ENCODE measurements at regions not wholly inside any gene's neighbourhood (a gene's known extent, or its start where the extent isn't known, plus 50 kb on each side); places are given as distances from the start of the nearest gene placed in this dataset.
A peak's percentile ranks its signal among the peaks of the same experiment; 100 is the strongest.

DNA sequence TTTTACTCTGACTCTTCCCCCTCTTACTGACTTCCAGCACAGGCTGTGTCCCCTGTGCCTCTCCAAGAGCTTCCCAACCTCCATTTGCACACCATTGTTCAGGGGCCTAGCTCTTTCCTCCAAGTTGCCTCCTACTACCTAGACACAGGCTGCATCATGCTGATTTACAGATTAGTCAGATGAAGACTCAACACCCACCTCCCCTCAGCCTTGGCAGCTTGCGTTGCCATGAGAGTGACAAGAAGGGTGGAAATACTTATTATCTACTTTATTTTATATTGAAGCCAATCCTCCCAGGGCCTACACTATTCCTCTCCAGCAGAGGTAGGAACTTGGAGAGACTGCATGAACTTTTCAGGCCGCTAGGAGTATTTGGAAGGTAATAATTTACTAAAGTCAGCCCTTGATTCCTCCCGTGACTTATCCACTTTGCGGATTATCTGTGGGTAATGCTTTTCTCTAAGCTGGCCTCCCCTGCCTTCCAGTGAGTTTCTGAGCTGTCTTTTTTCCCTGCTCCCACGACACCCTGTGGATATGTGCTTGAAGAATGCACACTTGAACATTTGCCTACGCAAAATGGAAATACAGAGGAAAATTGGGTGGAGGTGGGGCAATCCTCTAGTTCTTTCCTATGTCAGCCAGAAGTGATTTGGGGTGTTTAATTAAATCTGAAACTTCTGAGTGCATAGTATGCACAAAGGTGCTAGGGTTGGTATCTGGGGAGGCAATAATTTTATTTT is 74.1 kb upstream of the TMEM164 start:
- DNase-seq (ENCODE audit: low read depth): no peak

DNA sequence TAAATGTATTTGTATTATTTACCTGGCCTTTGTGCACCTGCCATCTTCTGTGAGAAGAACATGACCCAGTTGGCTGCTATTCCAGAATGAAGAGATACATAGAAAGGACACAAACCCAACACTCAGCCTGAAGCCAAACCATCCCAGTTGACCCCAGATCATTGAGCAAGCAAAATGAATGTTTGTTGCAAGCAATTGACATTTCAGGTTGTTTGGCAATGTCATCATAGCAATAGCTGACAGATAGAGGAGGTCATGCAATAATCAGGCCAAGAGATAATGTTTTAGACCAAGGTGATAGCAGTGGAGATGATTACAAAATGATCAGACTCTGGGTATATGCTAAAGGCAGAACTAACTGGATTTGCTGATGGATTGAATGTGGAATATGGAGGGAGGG is 71.2 kb upstream of the TMEM164 start:
- DNase-seq (ENCODE audit: low read depth): no peak

DNA sequence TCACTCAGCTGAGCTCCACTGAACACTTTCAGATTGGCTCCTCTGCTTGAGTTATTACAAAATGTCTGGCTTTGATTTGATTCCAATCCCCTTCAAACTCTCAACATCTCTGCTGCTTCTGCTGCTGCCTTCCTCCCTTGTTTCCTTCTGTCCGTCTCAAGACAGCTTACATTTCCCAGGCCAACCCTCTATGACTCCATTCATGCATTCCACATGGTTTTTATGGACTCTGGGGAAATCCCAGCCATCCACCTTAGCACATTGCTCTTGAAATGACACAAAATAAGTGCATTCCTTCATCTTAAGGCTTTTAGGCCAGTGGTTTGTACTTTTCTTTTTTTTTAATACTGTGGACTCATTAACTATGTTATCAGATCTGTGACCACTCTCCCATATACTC is 68.5 kb upstream of the TMEM164 start:
- no peak for DNase-seq (ENCODE audit: low read depth)

DNA sequence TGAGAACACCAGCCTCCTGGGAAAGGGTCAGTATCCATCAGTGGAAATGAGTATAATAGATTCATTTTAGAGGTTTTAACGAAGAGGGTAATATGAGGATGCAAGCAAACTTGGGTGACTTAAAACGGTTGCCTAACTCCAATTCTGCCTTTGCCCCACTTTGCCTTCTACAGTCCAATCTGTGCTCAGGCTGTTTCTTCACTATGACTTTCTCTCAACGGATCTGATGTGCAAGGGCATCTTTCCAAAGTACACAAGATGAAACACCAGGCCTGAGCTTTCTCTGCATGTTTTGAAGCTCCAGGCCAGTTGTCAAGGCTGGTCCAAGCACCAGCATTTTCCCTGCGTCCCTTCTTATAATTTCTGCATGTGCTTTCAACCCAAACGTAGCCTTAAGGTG is 68.0 kb upstream of the TMEM164 start:
- DNase-seq (ENCODE audit: low read depth): no peak

DNA sequence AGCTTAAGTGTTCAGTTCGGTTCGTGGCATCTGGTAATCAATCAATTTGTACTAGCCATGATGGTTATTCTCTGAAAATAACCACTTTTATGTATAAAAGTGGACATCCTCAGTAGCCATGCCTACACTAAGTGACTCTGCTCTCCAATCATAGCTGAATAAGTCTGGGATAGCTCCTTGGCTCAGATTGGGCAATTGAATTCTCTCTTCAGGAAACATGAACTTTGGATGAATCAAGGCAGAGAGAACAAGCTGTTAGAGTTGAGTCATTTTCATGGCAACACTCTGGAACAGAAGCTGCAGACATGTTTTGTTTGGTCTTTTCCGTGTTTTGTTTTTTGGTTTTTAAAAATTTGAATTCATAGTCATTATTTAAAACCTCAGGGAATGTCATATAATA is 66.8 kb upstream of the TMEM164 start:
- DNase-seq (ENCODE audit: low read depth): peak; percentile 49

DNA sequence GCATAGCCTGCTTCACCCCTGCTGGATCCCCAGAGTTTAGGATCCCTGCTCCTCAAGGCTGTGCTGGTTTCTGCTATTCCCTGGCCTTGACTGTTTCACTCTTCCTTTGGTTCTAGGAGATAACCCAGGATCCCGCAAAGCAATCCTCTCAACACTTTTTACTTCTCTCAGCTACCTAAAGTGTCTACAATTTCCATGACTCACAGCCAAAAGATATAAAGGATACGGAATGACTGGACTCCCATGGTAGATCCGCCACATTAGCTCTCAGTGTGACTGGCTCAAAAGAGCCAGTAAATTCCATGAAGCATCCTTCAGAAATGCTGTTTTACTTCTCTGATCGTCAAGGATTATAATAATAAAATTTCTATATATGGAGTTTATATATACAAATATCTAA is 66.3 kb upstream of the TMEM164 start:
- DNase-seq (ENCODE audit: low read depth): no peak

- no peak for DNase-seq (ENCODE audit: low read depth)
Observed at GRCh38 chrX:109939498-109939897, 63.4 kb upstream of the TMEM164 start.

DNA sequence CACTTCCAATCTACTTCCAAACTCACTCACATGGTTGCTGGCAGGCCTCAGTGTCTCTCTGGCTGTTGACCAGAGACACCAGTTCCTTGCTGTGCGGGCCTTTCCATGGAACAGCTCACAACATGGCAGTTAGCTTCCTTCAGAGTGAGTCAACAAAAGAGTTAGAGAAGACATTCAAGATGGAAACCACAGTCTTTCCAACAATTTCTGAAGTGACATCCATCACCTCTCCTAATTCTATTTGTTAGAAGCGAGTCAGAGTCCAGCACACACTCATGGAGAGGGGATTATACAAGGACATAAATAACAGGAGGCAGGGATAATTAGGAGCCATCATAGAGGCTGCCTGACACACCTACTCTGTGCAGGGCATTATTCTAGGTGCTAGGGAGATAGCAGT is 62.5 kb upstream of the TMEM164 start:
- DNase-seq (ENCODE audit: low read depth): no peak

- DNase-seq (ENCODE audit: low read depth): no peak
Observed at GRCh38 chrX:109943092-109943739, 59.7 kb upstream of the TMEM164 start.

DNA sequence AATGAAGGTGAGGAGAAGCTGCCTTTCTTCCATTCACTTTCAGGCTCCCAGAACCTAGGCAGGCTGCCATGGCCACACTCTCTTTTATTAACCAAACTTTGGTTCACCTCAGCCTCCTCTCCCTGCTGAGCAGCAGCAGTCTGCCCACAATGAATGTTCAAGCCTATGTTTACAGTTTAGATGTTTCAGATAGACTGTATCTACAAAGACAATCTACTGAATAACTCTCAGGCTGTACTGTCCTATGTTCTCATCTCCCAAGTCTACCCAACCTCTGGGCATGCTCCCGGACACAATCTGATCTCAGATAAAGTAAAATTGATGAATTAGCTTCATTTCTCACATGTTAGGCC is 59.2 kb upstream of the TMEM164 start:
- no peak for DNase-seq (ENCODE audit: low read depth)

DNA sequence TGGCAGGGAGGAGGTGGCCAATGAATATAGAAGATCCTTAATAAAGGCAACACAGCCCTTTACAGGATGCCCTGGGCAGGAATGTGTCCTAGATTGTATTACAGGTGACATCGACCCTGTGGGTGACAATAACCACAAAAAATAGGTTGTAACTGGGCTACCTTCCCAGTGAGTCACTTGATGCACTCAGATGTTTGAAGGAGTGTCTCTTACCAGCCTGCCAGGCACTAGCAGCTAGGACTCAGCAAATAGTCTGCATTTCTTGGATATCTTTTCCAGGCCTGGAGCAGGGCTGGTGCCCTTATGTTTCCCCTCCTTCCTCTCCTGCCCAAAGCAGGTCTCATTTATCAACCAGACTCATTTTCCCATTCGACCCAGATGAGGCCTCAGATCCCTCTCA is 50.9 kb upstream of the TMEM164 start:
- no peak for DNase-seq (ENCODE audit: low read depth)

GRCh38 chrX:109952985-109953905 is 49.7 kb upstream of the TMEM164 start:
- no peak for DNase-seq (ENCODE audit: low read depth)

Data from LHCN-M2 (cell line).